GM12873 (cell line): ENCODE measurements at regions not wholly inside any gene's neighbourhood (a gene's known extent, or its start where the extent isn't known, plus 50 kb on each side); places are given as distances from the start of the nearest gene placed in this dataset.

ENCODE experiments used
- CTCF ChIP-seq: IDR thresholded peaks from 2 replicates; pipeline ENCODE4 v1.5.1; 2012; ENCODE audit warnings: low read depth, mild to moderate bottlenecking, moderate library complexity, low read length, control low read depth; ENCODE audit not compliant: insufficient read depth; ENCODE audit errors: missing control alignments

- no peak for TF ChIP-seq CTCF
Measured at GRCh38 chr1:115577513-115577912, 64.3 kb upstream of the VANGL1 start.

GRCh38 chr1:115575661-115576060 lies 66.1 kb upstream of the VANGL1 start:
- no peak for TF ChIP-seq CTCF

GRCh38 chr1:115572710-115573109 lies 69.1 kb upstream of the VANGL1 start:
- no peak for TF ChIP-seq CTCF

GRCh38 chr1:115567431-115567830 lies 74.3 kb upstream of the VANGL1 start:
- no peak for TF ChIP-seq CTCF

DNA sequence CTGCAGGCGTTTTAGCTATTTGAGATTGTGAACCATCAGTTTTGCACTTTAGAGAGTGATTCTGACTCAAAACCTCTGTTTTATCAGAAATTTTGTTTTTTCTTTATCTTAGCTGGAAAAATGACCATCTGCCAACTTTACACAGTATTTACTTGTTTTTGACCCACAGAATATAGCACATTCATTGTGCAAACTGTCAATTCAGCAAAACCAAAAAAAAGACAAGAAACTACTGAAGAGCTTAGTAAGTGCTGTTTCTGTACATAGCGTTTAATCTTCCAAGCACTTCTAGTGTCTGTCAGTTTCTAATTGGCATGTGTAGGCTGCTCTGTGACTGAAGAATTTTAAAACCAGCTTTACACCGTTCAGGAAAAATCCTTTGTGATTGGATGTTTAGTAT lies 76.0 kb upstream of the VANGL1 start:
- no peak for TF ChIP-seq CTCF

- no peak for TF ChIP-seq CTCF
Measured at GRCh38 chr1:115565353-115565752, 76.4 kb upstream of the VANGL1 start.

GRCh38 chr1:115564201-115564600 lies 77.6 kb upstream of the VANGL1 start:
- TF ChIP-seq CTCF, result no peak
